Activated T-helper 1 cell treated with anti-CD3 and anti-CD28 coated beads, Interleukin-12 subunit alpha, Interleukin-12 subunit beta, Interleukin-2, Interleukin-4 antibody, amounts not matched to agents 30 ng/mL and 10 ng/mL and 1 ng/mL, durations not matched to agents 14 hours and 24 hours and 36 hours (primary cell): ENCODE measurements at regions not wholly inside any gene's neighbourhood (a gene's known extent, or its start where the extent isn't known, plus 50 kb on each side); places are given as distances from the start of the nearest gene placed in this dataset.
"Not testable (repeated sequence)": the region's sequence is repeated elsewhere in the genome, so short reads cannot be mapped to it uniquely, and the experiment has no call there.

Experiments used
- DNase-seq: peaks from one replicate; pipeline ENCODE4 v3.0.0; 2021; ENCODE audit warnings: low spot score
- H3K27ac Mint-ChIP-seq: one replicate; pipeline ENCODE4 v1.8.0; 2021; ENCODE audit warnings: mild to moderate bottlenecking, mixed read lengths
- H3K27me3 Mint-ChIP-seq: one replicate; pipeline ENCODE4 v1.8.0; 2022; ENCODE audit warnings: mild to moderate bottlenecking, moderate library complexity, mixed read lengths; ENCODE audit not compliant: insufficient read depth
- H3K36me3 Mint-ChIP-seq: one replicate; pipeline ENCODE4 v1.8.0; 2021; ENCODE audit warnings: low read depth, mixed read lengths
- H3K4me1 Mint-ChIP-seq: one replicate; pipeline ENCODE4 v1.8.0; 2021; ENCODE audit warnings: low read depth, mixed read lengths
- H3K4me3 Mint-ChIP-seq: one replicate; pipeline ENCODE4 v1.8.0; 2021; ENCODE audit warnings: mild to moderate bottlenecking, moderate library complexity, mixed read lengths
- H3K9me3 Mint-ChIP-seq: one replicate; pipeline ENCODE4 v1.8.0; 2021; ENCODE audit warnings: mixed read lengths
- intact Hi-C: fragments of 100-400 bp; cut with micrococcal nuclease; formaldehyde crosslinking; loops from one replicate; pipeline ENCODE4 v1.15.1; 2024

- Mint-ChIP-seq H3K9me3 (no peaks in the 10 kb centered on the region), H3K36me3 (peaks cover 2% of the 10 kb centered on the region), H3K27me3 (peaks cover 6% of the 10 kb centered on the region), H3K27ac (peak overlapping the region; percentile 75), H3K4me3 (peak overlapping the region; percentile 79), H3K4me1 (peaks cover 56% of the 10 kb centered on the region)
- intact Hi-C loops = loop anchor here (10.0 kb wide), 1 partner anchor 763 kb away; no protein-coding TSS in a partner anchor
- no peak for DNase-seq
These were observed 276.9 kb downstream of the GATA3 start for GRCh38 chr10:8331387-8331786.

GRCh38 chr10:8331896-8332729 lies 277.6 kb downstream of the GATA3 start:
- intact Hi-C loops = loop anchor here (1.0 to 10.0 kb wide), 6 partner anchors 28 to 763 kb away; no protein-coding TSS in a partner anchor
- peaks cover 6% of the 10 kb centered on the region for H3K27me3 Mint-ChIP-seq
- peaks cover 59% of the 10 kb centered on the region for H3K4me1 Mint-ChIP-seq
- peak overlapping the region; percentile 75 for H3K27ac Mint-ChIP-seq
- H3K36me3 Mint-ChIP-seq = peaks cover 2% of the 10 kb centered on the region
- DNase-seq = peak; percentile 78
- H3K9me3 Mint-ChIP-seq = no peaks in the 10 kb centered on the region
- H3K4me3 Mint-ChIP-seq = peak overlapping the region; percentile 79

- Mint-ChIP-seq H3K9me3 (no peaks in the 10 kb centered on the region), H3K36me3 (peaks cover 2% of the 10 kb centered on the region), H3K27me3 (peaks cover 4% of the 10 kb centered on the region), H3K4me1 (peaks cover 62% of the 10 kb centered on the region), H3K27ac (peak overlapping the region; percentile 75), H3K4me3 (peak overlapping the region; percentile 79)
- intact Hi-C loops = loop anchor here (1.0 to 10.0 kb wide), 7 partner anchors 7 to 762 kb away; no protein-coding TSS in a partner anchor
- DNase-seq = no peak
These were observed 278.2 kb downstream of the GATA3 start for GRCh38 chr10:8332730-8333111.

GRCh38 chr10:8334631-8335030 lies 280.1 kb downstream of the GATA3 start:
- intact Hi-C loops = loop anchor here (10.0 kb wide), 1 partner anchor 760 kb away; no protein-coding TSS in a partner anchor
- no peak for DNase-seq
- Mint-ChIP-seq H3K9me3 (no peaks in the 10 kb centered on the region), H3K4me1 (peaks cover 59% of the 10 kb centered on the region), H3K4me3 (no peak overlapping the region), H3K36me3 (peaks cover 2% of the 10 kb centered on the region), H3K27ac (no peak overlapping the region), H3K27me3 (peaks cover 4% of the 10 kb centered on the region)

GRCh38 chr10:8336629-8337331 lies 282.3 kb downstream of the GATA3 start:
- H3K9me3 Mint-ChIP-seq = peaks cover 13% of the 10 kb centered on the region
- H3K27ac Mint-ChIP-seq = no peak overlapping the region
- H3K36me3 Mint-ChIP-seq = peaks cover 5% of the 10 kb centered on the region
- H3K4me1 Mint-ChIP-seq = peaks cover 38% of the 10 kb centered on the region
- intact Hi-C loops = loop anchor here (10.0 kb wide), 1 partner anchor 758 kb away; no protein-coding TSS in a partner anchor
- no peak for DNase-seq
- H3K27me3 Mint-ChIP-seq = peaks cover 9% of the 10 kb centered on the region
- H3K4me3 Mint-ChIP-seq = no peak overlapping the region

- no peak for DNase-seq
- H3K36me3 Mint-ChIP-seq = peaks cover 5% of the 10 kb centered on the region
- H3K27me3 Mint-ChIP-seq = peaks cover 14% of the 10 kb centered on the region
- H3K4me3 Mint-ChIP-seq = no peak overlapping the region
- intact Hi-C loops = loop anchor here (10.0 kb wide), 1 partner anchor 758 kb away; no protein-coding TSS in a partner anchor
- H3K4me1 Mint-ChIP-seq = peaks cover 33% of the 10 kb centered on the region
- H3K27ac Mint-ChIP-seq = no peak overlapping the region
- H3K9me3 Mint-ChIP-seq = peaks cover 13% of the 10 kb centered on the region
These were observed 282.8 kb downstream of the GATA3 start for GRCh38 chr10:8337332-8337651.

GRCh38 chr10:8338177-8338766 lies 283.8 kb downstream of the GATA3 start:
- peak overlapping the region; percentile 90 for H3K27ac Mint-ChIP-seq
- H3K4me3 Mint-ChIP-seq = no peak overlapping the region
- intact Hi-C loops = loop anchor here (1.0 to 10.0 kb wide), 11 partner anchors 8 to 757 kb away; no protein-coding TSS in a partner anchor
- peaks cover 5% of the 10 kb centered on the region for H3K36me3 Mint-ChIP-seq
- DNase-seq = no peak
- peaks cover 19% of the 10 kb centered on the region for H3K27me3 Mint-ChIP-seq
- H3K4me1 Mint-ChIP-seq = peaks cover 25% of the 10 kb centered on the region
- H3K9me3 Mint-ChIP-seq = peaks cover 13% of the 10 kb centered on the region

GRCh38 chr10:8344756-8345155 lies 290.3 kb downstream of the GATA3 start:
- Mint-ChIP-seq H3K4me1 (no peaks in the 10 kb centered on the region), H3K36me3 (peaks cover 7% of the 10 kb centered on the region), H3K27ac (no peak overlapping the region), H3K9me3 (peaks cover 20% of the 10 kb centered on the region), H3K27me3 (peaks cover 43% of the 10 kb centered on the region), H3K4me3 (no peak overlapping the region)
- intact Hi-C loops = no loop called here
- DNase-seq = no peak

- Mint-ChIP-seq H3K9me3 (peaks cover 7% of the 10 kb centered on the region), H3K4me3 (no peak overlapping the region), H3K27ac (no peak overlapping the region), H3K27me3 (peaks cover 41% of the 10 kb centered on the region), H3K36me3 (peaks cover 3% of the 10 kb centered on the region), H3K4me1 (no peaks in the 10 kb centered on the region)
- no peak for DNase-seq
- intact Hi-C loops = no loop called here
These were observed 292.4 kb downstream of the GATA3 start for GRCh38 chr10:8346861-8347260.

GRCh38 chr10:8347614-8348013 lies 293.1 kb downstream of the GATA3 start:
- DNase-seq, H3K36me3 Mint-ChIP-seq, intact Hi-C loops, H3K4me3 Mint-ChIP-seq, H3K4me1 Mint-ChIP-seq, H3K27ac Mint-ChIP-seq, H3K9me3 Mint-ChIP-seq: not testable (repeated sequence)
- peaks cover 36% of the 10 kb centered on the region for H3K27me3 Mint-ChIP-seq

- DNase-seq = no peak
- Mint-ChIP-seq H3K4me3 (no peak overlapping the region), H3K4me1 (no peaks in the 10 kb centered on the region), H3K27me3 (peaks cover 36% of the 10 kb centered on the region), H3K27ac (no peak overlapping the region), H3K9me3 (no peaks in the 10 kb centered on the region), H3K36me3 (no peaks in the 10 kb centered on the region)
- intact Hi-C loops = no loop called here
These were observed 295.2 kb downstream of the GATA3 start for GRCh38 chr10:8349610-8350249.

GRCh38 chr10:8350250-8350967 lies 295.9 kb downstream of the GATA3 start:
- H3K36me3 Mint-ChIP-seq = no peaks in the 10 kb centered on the region
- H3K27me3 Mint-ChIP-seq = peaks cover 41% of the 10 kb centered on the region
- intact Hi-C loops = no loop called here
- no peaks in the 10 kb centered on the region for H3K4me1 Mint-ChIP-seq
- H3K4me3 Mint-ChIP-seq = no peak overlapping the region
- no peaks in the 10 kb centered on the region for H3K9me3 Mint-ChIP-seq
- no peak overlapping the region for H3K27ac Mint-ChIP-seq
- no peak for DNase-seq
